ENCODE measurements at regions not wholly inside any gene's neighbourhood (a gene's known extent, or its start where the extent isn't known, plus 50 kb on each side); places are given as distances from the start of the nearest gene placed in this dataset.

DNA sequence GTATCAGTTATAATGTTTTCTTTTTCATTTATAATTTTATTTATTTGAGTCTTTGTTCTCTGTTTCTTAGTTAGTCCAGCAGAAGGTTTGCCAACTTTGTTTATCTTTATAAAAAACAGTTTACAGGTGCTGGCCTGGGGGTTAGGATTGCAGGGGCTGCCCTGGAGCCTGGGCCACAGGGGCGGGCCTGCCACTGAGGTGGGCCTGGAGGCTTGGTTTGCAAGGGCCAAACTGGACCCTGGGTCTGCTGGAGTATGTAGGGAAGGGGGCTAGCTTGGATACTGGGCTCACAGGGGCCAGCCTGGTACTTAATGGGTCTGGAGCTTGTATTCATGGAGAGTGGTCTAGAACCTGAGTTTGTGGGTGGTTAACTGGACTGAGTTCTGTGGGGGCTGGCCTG, 789.9 kb upstream of the ADGRL4 start:
- TF ChIP-seq, protein P1, sequence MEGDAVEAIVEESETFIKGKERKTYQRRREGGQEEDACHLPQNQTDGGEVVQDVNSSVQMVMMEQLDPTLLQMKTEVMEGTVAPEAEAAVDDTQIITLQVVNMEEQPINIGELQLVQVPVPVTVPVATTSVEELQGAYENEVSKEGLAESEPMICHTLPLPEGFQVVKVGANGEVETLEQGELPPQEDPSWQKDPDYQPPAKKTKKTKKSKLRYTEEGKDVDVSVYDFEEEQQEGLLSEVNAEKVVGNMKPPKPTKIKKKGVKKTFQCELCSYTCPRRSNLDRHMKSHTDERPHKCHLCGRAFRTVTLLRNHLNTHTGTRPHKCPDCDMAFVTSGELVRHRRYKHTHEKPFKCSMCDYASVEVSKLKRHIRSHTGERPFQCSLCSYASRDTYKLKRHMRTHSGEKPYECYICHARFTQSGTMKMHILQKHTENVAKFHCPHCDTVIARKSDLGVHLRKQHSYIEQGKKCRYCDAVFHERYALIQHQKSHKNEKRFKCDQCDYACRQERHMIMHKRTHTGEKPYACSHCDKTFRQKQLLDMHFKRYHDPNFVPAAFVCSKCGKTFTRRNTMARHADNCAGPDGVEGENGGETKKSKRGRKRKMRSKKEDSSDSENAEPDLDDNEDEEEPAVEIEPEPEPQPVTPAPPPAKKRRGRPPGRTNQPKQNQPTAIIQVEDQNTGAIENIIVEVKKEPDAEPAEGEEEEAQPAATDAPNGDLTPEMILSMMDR (IDR thresholded peaks at IDR 0.05; ENCODE audit: low read length) = no peak
- no peak for TF ChIP-seq EZH2 (IDR thresholded peaks at IDR 0.05; ENCODE audit: borderline replicate concordance, low read length)
